KMS-11 (cell line): ENCODE measurements at regions not wholly inside any gene's neighbourhood (a gene's known extent, or its start where the extent isn't known, plus 50 kb on each side); places are given as distances from the start of the nearest gene placed in this dataset.

Experiments used
- H2AFZ ChIP-seq: fragments of 200-600 bp; sonication (generic); 2 replicates; pipeline ENCODE4 v1.6.1; 2016; ENCODE audit warnings: antibody characterized with exemption, mixed run types, low read depth
- H3K27ac ChIP-seq: fragments of 200-600 bp; sonication (generic); 2 replicates; pipeline ENCODE4 v1.6.1; 2016; ENCODE audit warnings: mild to moderate bottlenecking, mixed run types
- H3K27me3 ChIP-seq: fragments of 200-600 bp; sonication (generic); 2 replicates; pipeline ENCODE4 v1.6.1; 2017; ENCODE audit warnings: mild to moderate bottlenecking, low read depth, mixed run types, moderate library complexity; ENCODE audit not compliant: insufficient read depth
- H3K36me3 ChIP-seq: fragments of 200-600 bp; sonication (generic); 2 replicates; pipeline ENCODE4 v1.6.1; 2017; ENCODE audit warnings: mild to moderate bottlenecking, mixed run types; ENCODE audit not compliant: insufficient read depth
- H3K4me1 ChIP-seq: fragments of 200-600 bp; sonication (generic); 2 replicates; pipeline ENCODE4 v1.6.1; 2016; ENCODE audit warnings: mild to moderate bottlenecking, low read depth, mixed run types; ENCODE audit not compliant: poor library complexity, severe bottlenecking
- H3K4me2 ChIP-seq: fragments of 200-600 bp; sonication (generic); 2 replicates; pipeline ENCODE4 v1.7.0; 2016; ENCODE audit warnings: mild to moderate bottlenecking, mixed run types
- H3K4me3 ChIP-seq: fragments of 200-600 bp; sonication (generic); IDR thresholded peaks from 2 replicates; pipeline ENCODE4 v1.6.1; 2017; ENCODE audit warnings: low read depth, low read length, mixed read lengths; ENCODE audit not compliant: insufficient read depth
- H3K79me2 ChIP-seq: fragments of 200-600 bp; sonication (generic); 2 replicates; pipeline ENCODE4 v1.6.1; 2016; ENCODE audit warnings: low read depth, mixed run types; ENCODE audit not compliant: insufficient read depth
- H3K9ac ChIP-seq: fragments of 200-600 bp; sonication (generic); 2 replicates; pipeline ENCODE4 v1.6.1; 2016; ENCODE audit warnings: mild to moderate bottlenecking, mixed run types
- H4K20me1 ChIP-seq: fragments of 200-600 bp; sonication (generic); 2 replicates; pipeline ENCODE4 v1.6.1; 2016; ENCODE audit warnings: mild to moderate bottlenecking, mixed run types; ENCODE audit not compliant: insufficient read depth
- CTCF ChIP-seq: fragments of 200-600 bp; sonication (generic); conservative IDR thresholded peaks from 2 replicates; pipeline ENCODE4 v1.6.1; 2017; ENCODE audit warnings: low read depth, mild to moderate bottlenecking, antibody characterized with exemption, low read length, moderate library complexity, mixed read lengths

- TF ChIP-seq CTCF, result no peak
- Histone ChIP-seq H3K36me3 (no peaks in the 10 kb centered on the region), H3K4me1 (no peaks in the 10 kb centered on the region), H4K20me1 (no peaks in the 10 kb centered on the region), H3K79me2 (no peaks in the 10 kb centered on the region), H3K27me3 (peaks cover 27% of the 10 kb centered on the region), H3K9ac (no peak overlapping the region), H3K4me2 (no peak overlapping the region), H2AFZ (no peak overlapping the region), H3K4me3 (no peak overlapping the region), H3K27ac (no peak overlapping the region)
Observed at GRCh38 chr16:86457501-86458148, 52.7 kb upstream of the FOXF1 start.

DNA sequence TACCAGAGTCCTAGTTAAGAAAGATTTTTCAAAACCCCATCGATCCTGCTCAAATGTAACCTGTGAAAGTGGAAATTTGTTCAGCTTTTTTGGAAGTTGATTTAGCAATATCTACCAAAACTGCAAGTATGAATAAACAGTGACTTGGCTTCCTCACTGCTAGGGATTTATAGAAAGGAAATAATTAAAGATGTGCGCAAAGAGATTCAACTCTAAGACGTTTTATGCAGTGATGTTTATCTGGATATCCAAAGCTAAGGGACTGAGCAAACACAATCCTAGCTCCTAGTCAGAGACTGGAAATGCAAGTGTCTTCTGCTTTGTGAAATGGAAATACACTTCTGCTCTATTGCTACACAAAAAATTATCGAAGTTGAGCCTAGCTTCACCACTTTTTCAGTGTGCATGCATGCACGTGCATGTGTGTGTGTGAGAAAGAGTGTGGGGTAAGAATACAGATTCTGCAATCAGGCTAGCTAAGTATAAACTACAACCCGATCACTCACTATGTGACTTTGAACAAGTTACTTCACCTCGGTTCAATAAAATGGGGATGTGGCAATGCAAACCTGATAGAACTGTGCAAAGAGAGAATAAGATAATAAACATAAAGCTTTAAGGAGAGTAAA, 52.1 kb upstream of the FOXF1 start:
- no peak overlapping the region for H3K27ac ChIP-seq
- no peaks in the 10 kb centered on the region for H3K79me2 ChIP-seq
- H3K36me3 ChIP-seq, result no peaks in the 10 kb centered on the region
- no peaks in the 10 kb centered on the region for H4K20me1 ChIP-seq
- no peak overlapping the region for H3K4me2 ChIP-seq
- H3K4me1 ChIP-seq, result no peaks in the 10 kb centered on the region
- H3K9ac ChIP-seq, result no peak overlapping the region
- no peak overlapping the region for H3K4me3 ChIP-seq
- no peak for TF ChIP-seq CTCF
- no peak overlapping the region for H2AFZ ChIP-seq
- peaks cover 27% of the 10 kb centered on the region for H3K27me3 ChIP-seq

DNA sequence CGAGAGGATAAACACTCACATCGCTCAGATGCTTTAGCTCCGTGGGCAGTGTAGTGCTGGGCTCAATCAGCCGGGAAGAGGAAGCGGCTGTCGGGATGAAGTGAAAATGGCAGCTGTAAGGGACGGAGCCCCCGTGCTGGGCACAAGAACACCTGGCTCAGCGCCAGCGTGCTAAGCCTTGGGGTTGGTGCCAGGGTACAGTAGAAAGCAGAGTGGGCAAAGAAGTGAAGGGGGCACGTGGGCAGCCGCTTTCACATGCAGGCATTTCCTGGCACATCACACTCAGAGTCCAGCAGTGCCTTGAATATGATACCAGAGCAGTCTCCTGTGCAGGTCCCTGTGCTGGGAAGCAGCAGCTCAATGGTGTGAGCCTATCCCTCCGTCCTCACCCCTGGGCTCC, 51.1 kb upstream of the FOXF1 start:
- H3K79me2 ChIP-seq, result no peaks in the 10 kb centered on the region
- no peak overlapping the region for H3K4me2 ChIP-seq
- no peaks in the 10 kb centered on the region for H3K4me1 ChIP-seq
- H4K20me1 ChIP-seq, result no peaks in the 10 kb centered on the region
- H3K4me3 ChIP-seq, result no peak overlapping the region
- H3K27me3 ChIP-seq, result peaks cover 27% of the 10 kb centered on the region
- H3K27ac ChIP-seq, result no peak overlapping the region
- H3K36me3 ChIP-seq, result no peaks in the 10 kb centered on the region
- no peak for TF ChIP-seq CTCF
- H3K9ac ChIP-seq, result no peak overlapping the region
- no peak overlapping the region for H2AFZ ChIP-seq
